ENCODE measurements at regions not wholly inside any gene's neighbourhood (a gene's known extent, or its start where the extent isn't known, plus 50 kb on each side); places are given as distances from the start of the nearest gene placed in this dataset.
"Not testable (repeated sequence)": the region's sequence is repeated elsewhere in the genome, so short reads cannot be mapped to it uniquely, and the experiment has no call there.

DNA sequence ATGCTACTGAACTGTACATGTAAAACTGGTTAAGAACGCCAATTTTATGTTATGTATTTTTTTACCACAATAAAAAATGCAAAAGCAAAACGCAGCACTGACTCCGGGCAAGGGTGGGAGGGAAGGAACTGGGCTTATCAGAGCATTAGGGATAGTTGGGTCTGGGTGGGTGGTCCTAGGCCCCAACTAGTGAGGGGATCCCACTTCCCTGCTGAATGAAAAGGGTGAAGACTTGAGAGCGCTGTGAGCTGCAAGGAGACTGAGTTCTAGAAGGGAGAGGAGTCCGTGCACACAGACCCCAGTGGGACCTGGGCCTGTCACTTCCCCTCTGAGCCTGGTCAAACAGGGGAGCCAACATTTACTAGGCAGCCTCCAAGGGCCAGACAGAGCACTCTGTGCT is 98.6 kb downstream of the TPRA1 start:
- H3K27ac ChIP-seq, result no peak overlapping the region
- no peaks in the 10 kb centered on the region for H3K36me3 ChIP-seq (ENCODE audit: low read depth, missing control alignments)
- H3K4me1 ChIP-seq, result no peaks in the 10 kb centered on the region
- 89 to 92% methylated on average over 5 of the region's 5 CpGs for WGBS, 2 donors
- DNase-seq, result no peak
- H3K4me3 ChIP-seq, result no peak overlapping the region
- intact Hi-C loops (cut with DNase I; ENCODE audit: low total_unique reads), result no loop called here
- no peaks in the 10 kb centered on the region for H3K27me3 ChIP-seq
- TF ChIP-seq POLR2A (IDR thresholded peaks at IDR 0.05), result no peak
- TF ChIP-seq, protein P1, sequence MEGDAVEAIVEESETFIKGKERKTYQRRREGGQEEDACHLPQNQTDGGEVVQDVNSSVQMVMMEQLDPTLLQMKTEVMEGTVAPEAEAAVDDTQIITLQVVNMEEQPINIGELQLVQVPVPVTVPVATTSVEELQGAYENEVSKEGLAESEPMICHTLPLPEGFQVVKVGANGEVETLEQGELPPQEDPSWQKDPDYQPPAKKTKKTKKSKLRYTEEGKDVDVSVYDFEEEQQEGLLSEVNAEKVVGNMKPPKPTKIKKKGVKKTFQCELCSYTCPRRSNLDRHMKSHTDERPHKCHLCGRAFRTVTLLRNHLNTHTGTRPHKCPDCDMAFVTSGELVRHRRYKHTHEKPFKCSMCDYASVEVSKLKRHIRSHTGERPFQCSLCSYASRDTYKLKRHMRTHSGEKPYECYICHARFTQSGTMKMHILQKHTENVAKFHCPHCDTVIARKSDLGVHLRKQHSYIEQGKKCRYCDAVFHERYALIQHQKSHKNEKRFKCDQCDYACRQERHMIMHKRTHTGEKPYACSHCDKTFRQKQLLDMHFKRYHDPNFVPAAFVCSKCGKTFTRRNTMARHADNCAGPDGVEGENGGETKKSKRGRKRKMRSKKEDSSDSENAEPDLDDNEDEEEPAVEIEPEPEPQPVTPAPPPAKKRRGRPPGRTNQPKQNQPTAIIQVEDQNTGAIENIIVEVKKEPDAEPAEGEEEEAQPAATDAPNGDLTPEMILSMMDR (IDR thresholded peaks at IDR 0.05), result no peak
- H3K9me3 ChIP-seq, result no peaks in the 10 kb centered on the region

DNA sequence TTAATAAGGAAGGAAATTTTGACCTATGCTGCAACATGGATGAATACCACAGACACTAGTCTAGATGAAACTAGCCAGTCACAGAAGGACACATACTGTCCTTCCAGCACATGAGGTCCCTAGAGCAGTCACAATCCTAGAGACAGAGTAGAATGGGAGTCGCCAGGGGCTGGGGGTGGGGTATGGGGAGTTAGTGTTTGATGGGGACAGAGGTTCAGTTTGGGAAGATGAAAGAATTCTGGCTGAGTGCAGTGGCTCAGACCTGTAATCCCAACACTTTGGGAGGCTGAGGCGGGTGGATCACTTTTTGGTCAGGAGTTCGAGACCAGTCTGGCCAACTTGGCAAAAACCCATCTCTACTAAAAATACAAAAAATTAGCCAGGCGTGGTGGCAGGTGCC is 99.2 kb downstream of the TPRA1 start:
- no peaks in the 10 kb centered on the region for H3K36me3 ChIP-seq (ENCODE audit: low read depth, missing control alignments)
- no peaks in the 10 kb centered on the region for H3K4me1 ChIP-seq
- WGBS, 2 donors, result 92 to 98% methylated on average over 4 of the region's 4 CpGs
- TF ChIP-seq, protein P1 (IDR thresholded peaks at IDR 0.05), result no peak
- no peak for TF ChIP-seq POLR2A (IDR thresholded peaks at IDR 0.05)
- no peak overlapping the region for H3K27ac ChIP-seq
- H3K9me3 ChIP-seq, result no peaks in the 10 kb centered on the region
- DNase-seq, result no peak
- H3K27me3 ChIP-seq, result no peaks in the 10 kb centered on the region
- H3K4me3 ChIP-seq, result no peak overlapping the region
- intact Hi-C loops (cut with DNase I; ENCODE audit: low total_unique reads), result no loop called here

DNA sequence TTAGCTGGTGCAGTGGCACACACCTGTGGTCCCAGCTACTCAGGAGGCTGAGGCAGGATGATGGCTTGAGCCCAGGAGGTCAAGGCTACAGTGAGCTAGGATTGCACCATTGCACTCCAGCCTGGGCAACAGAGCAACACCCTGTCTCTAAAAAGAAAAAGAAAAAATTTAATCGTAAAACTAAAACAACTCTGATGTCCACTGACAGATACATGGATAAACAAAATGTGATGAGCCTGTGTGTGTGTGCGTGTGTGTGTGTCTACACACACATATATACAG is 99.6 kb downstream of the TPRA1 start:
- DNase-seq; H3K27me3 ChIP-seq; H3K9me3 ChIP-seq; H3K4me1 ChIP-seq; H3K27ac ChIP-seq; intact Hi-C loops (cut with DNase I; ENCODE audit: low total_unique reads); H3K4me3 ChIP-seq; H3K36me3 ChIP-seq (ENCODE audit: low read depth, missing control alignments): not testable (repeated sequence)
- 73% methylated on average over 2 of the region's 2 CpGs for WGBS, 2 donors

DNA sequence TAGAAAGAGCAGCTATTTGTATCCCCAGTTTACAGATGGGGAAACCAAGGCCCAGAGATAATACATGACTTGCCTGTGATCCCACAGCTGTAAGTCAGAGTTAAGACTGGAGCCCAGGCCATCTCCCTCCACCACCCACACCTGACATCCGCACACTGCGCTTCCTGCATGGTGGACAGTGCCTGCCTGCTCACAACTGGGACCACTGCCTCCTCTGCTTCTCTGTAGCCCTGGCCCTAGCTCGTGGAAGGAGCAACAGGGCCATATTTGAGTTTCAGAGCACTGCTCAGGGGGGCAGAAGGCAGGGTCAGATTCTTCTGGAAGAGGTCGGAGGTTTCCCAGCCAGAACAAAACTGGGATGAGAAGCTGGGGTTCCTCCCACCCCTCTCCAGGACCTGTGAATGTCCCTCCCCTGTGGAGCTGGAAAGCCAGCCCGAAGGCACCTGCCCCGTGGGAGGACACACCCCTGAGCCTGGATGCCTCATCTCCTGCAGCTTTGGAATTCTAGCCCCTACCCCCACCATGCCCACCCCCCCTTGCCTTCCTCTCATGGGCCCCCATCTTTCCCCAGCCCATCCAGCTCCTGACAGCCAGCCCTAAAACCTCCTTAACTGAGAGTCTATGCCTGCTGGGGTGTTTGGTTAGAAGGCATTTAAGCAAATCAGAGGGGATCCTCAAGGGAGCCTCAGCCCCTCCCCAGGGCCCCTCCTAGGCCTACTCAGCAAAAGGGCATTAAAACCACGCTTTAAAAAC is 100.1 kb downstream of the TPRA1 start:
- Histone ChIP-seq H3K4me3 (no peak overlapping the region), H3K27ac (no peak overlapping the region), H3K4me1 (no peaks in the 10 kb centered on the region), H3K9me3 (no peaks in the 10 kb centered on the region), H3K27me3 (no peaks in the 10 kb centered on the region), H3K36me3 (ENCODE audit: low read depth, missing control alignments) (no peaks in the 10 kb centered on the region)
- no peak for DNase-seq
- WGBS, 2 donors, result 70 to 73% methylated on average over 7 of the region's 7 CpGs
- TF ChIP-seq, protein P1 (IDR thresholded peaks at IDR 0.05), result no peak
- TF ChIP-seq POLR2A (IDR thresholded peaks at IDR 0.05), result no peak
- intact Hi-C loops (cut with DNase I; ENCODE audit: low total_unique reads), result no loop called here

DNA sequence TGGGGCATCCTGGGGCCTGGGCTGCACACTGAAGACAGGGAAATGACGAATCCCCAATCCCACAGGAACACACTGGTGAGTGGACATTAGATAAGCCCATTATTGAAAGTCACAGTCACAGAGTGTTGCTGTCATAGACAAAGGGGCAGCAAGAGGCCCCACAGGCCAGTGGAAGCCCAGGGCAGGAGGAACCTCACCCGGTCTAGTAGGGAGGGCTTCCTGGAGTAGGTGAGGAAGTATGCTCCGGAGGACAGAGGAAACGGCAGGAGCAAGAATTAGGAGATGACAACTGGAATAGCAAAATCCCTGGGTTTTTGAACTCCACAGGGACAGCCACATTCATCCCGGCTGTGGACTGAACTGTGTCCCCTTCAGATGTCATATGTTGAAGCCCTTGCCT is 101.2 kb downstream of the TPRA1 start:
- DNase-seq, result no peak
- H3K27ac ChIP-seq, result no peak overlapping the region
- H3K9me3 ChIP-seq, result no peaks in the 10 kb centered on the region
- H3K27me3 ChIP-seq, result no peaks in the 10 kb centered on the region
- H3K4me1 ChIP-seq, result peaks cover 3% of the 10 kb centered on the region
- no peak for TF ChIP-seq POLR2A (IDR thresholded peaks at IDR 0.05)
- TF ChIP-seq, protein P1 (IDR thresholded peaks at IDR 0.05), result no peak
- no peaks in the 10 kb centered on the region for H3K36me3 ChIP-seq (ENCODE audit: low read depth, missing control alignments)
- 91 to 92% methylated on average over 5 of the region's 5 CpGs for WGBS, 2 donors
- H3K4me3 ChIP-seq, result no peak overlapping the region
- intact Hi-C loops (cut with DNase I; ENCODE audit: low total_unique reads), result no loop called here

Measured in testis (tissue), 2 donors.